ENCODE measurements at regions not wholly inside any gene's neighbourhood (a gene's known extent, or its start where the extent isn't known, plus 50 kb on each side); places are given as distances from the start of the nearest gene placed in this dataset.
"Not testable (repeated sequence)": the region's sequence is repeated elsewhere in the genome, so short reads cannot be mapped to it uniquely, and the experiment has no call there.

DNA sequence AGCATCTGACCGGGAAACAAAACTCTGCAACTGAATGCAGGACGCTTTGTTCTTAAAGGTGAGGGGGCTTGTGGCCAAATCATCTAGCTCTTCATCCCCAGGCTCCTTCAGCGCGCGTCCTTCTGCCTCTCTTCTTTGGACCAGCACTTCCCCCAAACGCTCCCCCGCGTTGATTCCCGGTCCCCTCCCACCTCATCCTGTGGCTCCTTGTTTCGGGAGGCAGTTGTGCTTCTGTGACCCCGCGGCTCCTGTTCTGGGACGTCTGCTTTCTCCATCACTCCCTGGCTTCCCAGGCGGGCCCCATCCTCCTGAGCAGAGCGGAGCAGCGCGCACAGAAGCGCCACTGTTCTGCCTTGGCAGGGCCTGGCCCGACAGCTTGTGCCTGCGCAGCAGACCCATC is 109.7 kb upstream of the ZNG1E start:
- H3K9me2 ChIP-seq (replicated peaks; ENCODE audit: control insufficient read depth, low read length); H3K36me3 ChIP-seq (ENCODE audit: control insufficient read depth, low read length); H3K79me2 ChIP-seq (ENCODE audit: control insufficient read depth, low read length); H3K9me3 ChIP-seq (ENCODE audit: control insufficient read depth, insufficient read depth, low read length); H3K27me3 ChIP-seq (ENCODE audit: control insufficient read depth, low read length); H3K27ac ChIP-seq (ENCODE audit: low read depth, low read length); H3F3A ChIP-seq (ENCODE audit: control insufficient read depth, insufficient read depth); H3K4me2 ChIP-seq (ENCODE audit: low read length); H3K4me1 ChIP-seq (ENCODE audit: control insufficient read depth, low read length); H3K4me3 ChIP-seq (ENCODE audit: low read length); H4K20me1 ChIP-seq (ENCODE audit: control insufficient read depth, insufficient read depth, low read depth, low read length): not testable (repeated sequence)

DNA sequence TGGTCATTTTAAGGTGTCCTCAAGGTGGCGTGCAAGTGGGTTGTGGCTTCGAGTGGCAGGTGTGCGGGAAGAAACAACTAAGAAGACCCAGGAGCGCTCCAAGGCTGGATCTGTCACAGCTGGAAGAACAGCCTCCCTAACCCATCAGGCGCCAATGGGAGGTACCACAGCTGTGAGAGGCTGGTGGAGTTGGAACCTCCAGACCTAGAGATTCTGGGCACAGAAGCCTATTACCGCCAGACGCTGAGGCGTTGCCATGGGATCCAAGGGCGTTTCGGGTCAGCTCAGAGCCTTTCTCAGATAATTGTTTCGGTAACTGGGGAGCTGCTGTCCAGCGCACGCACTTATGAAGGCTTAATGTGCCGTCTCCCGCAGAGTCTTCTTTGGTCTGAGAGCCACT is 156.7 kb upstream of the ZNG1E start:
- not testable (repeated sequence) for H3K4me3 ChIP-seq (ENCODE audit: low read length); H4K20me1 ChIP-seq (ENCODE audit: control insufficient read depth, insufficient read depth, low read depth, low read length); H3K79me2 ChIP-seq (ENCODE audit: control insufficient read depth, low read length); H3K36me3 ChIP-seq (ENCODE audit: control insufficient read depth, low read length); H3K27ac ChIP-seq (ENCODE audit: low read depth, low read length); H3K9me2 ChIP-seq (replicated peaks; ENCODE audit: control insufficient read depth, low read length); H3K4me2 ChIP-seq (ENCODE audit: low read length); H3K27me3 ChIP-seq (ENCODE audit: control insufficient read depth, low read length); H3K9me3 ChIP-seq (ENCODE audit: control insufficient read depth, insufficient read depth, low read length); H3K4me1 ChIP-seq (ENCODE audit: control insufficient read depth, low read length); H3F3A ChIP-seq (ENCODE audit: control insufficient read depth, insufficient read depth)

DNA sequence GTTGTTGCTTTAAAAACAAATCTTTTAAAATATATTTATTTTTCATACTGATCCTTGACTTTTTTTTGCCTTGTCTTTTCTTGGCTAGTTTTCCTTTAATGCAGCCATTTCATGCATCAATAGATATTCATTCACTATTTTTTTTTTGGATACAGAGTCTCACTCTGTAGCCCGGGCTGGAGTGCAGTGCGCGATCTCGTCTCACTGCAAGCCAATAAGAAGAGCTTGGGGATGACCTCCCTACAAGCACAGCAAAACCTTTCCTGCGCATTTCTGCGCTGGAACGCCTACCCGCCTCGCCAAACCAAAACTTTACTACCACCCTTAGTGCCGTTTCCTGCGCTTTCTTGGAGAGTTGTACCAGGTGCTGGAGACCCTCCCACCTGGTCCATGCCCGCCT is 161.3 kb upstream of the ZNG1E start:
- H3K27ac ChIP-seq (ENCODE audit: low read depth, low read length); H4K20me1 ChIP-seq (ENCODE audit: control insufficient read depth, insufficient read depth, low read depth, low read length); H3K36me3 ChIP-seq (ENCODE audit: control insufficient read depth, low read length); H3K27me3 ChIP-seq (ENCODE audit: control insufficient read depth, low read length); H3K9me2 ChIP-seq (replicated peaks; ENCODE audit: control insufficient read depth, low read length); H3F3A ChIP-seq (ENCODE audit: control insufficient read depth, insufficient read depth); H3K9me3 ChIP-seq (ENCODE audit: control insufficient read depth, insufficient read depth, low read length); H3K79me2 ChIP-seq (ENCODE audit: control insufficient read depth, low read length); H3K4me3 ChIP-seq (ENCODE audit: low read length); H3K4me2 ChIP-seq (ENCODE audit: low read length); H3K4me1 ChIP-seq (ENCODE audit: control insufficient read depth, low read length): not testable (repeated sequence)

DNA sequence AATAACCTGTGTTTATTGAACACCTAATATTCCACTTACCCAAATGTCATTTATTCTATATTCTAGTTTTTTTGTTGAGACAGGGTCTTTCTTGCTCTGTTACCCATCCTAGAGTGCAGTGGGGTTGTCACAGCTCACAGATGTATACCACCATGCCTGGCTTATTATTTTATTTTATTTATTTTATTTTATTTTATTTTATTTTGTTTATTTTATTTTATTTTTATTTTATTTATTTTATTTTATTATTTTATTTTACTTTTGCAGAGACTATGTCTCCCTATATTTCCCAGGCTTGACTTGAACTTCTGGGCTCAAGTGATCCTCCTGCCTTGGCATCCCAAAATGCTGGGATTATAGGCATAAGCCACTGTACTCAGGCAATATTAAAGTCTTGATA is 167.8 kb upstream of the ZNG1E start:
- H3K27ac ChIP-seq (ENCODE audit: low read depth, low read length); H3K9me3 ChIP-seq (ENCODE audit: control insufficient read depth, insufficient read depth, low read length); H3F3A ChIP-seq (ENCODE audit: control insufficient read depth, insufficient read depth); H3K4me2 ChIP-seq (ENCODE audit: low read length); H3K9me2 ChIP-seq (replicated peaks; ENCODE audit: control insufficient read depth, low read length); H3K79me2 ChIP-seq (ENCODE audit: control insufficient read depth, low read length); H3K27me3 ChIP-seq (ENCODE audit: control insufficient read depth, low read length); H3K36me3 ChIP-seq (ENCODE audit: control insufficient read depth, low read length); H3K4me1 ChIP-seq (ENCODE audit: control insufficient read depth, low read length); H4K20me1 ChIP-seq (ENCODE audit: control insufficient read depth, insufficient read depth, low read depth, low read length); H3K4me3 ChIP-seq (ENCODE audit: low read length): not testable (repeated sequence)

DNA sequence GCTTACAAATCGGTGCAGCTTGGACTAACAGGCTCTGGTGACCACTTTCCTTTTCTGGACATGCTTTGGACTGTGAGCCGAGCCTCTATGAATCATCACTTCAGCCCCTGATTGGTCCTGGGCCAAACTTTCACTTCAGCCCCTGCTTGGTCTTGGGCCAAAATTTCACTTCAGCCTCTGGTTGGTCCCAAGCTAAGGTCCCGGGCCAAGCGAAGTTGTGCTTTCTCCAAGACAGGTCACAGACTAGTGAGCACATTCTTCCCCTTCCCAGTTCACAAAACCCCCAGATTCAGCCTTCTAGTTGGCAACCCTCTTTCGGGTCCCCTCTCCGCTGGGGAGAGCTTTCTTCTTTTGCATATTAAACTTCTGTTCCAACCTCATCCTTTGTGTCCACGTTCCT is 171.0 kb upstream of the ZNG1E start:
- H3K4me1 ChIP-seq (ENCODE audit: control insufficient read depth, low read length); H3K9me3 ChIP-seq (ENCODE audit: control insufficient read depth, insufficient read depth, low read length): not testable (repeated sequence)

DNA sequence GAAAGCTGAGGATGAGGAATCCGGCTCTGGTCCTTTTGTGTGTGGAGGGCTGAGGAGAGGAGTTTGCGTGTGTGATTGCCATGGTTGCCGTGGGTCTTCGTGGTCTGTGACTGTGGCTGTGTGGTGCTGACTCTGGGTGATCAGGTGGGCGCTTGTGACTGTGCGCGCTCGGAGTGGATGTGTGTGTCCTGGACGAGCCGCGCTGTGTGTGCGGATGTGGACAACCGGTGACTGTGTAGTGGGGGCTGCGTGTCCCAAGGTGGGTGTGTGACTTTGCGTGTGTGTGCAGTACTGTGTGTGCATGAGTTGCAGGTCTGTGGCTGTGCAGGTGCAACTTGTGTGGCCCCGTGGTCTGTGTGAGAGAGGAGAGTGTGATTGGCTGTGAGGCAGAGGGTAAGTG is 172.0 kb upstream of the ZNG1E start:
- not testable (repeated sequence) for H3K4me3 ChIP-seq (ENCODE audit: low read length); H3K4me1 ChIP-seq (ENCODE audit: control insufficient read depth, low read length); H3K27ac ChIP-seq (ENCODE audit: low read depth, low read length); H3F3A ChIP-seq (ENCODE audit: control insufficient read depth, insufficient read depth); H3K36me3 ChIP-seq (ENCODE audit: control insufficient read depth, low read length); H3K27me3 ChIP-seq (ENCODE audit: control insufficient read depth, low read length); H3K9me3 ChIP-seq (ENCODE audit: control insufficient read depth, insufficient read depth, low read length); H3K4me2 ChIP-seq (ENCODE audit: low read length); H3K79me2 ChIP-seq (ENCODE audit: control insufficient read depth, low read length); H3K9me2 ChIP-seq (replicated peaks; ENCODE audit: control insufficient read depth, low read length); H4K20me1 ChIP-seq (ENCODE audit: control insufficient read depth, insufficient read depth, low read depth, low read length)

More for the DNA sequence above, 171.0 kb upstream of the ZNG1E start:
- H3K27ac ChIP-seq (ENCODE audit: low read depth, low read length); H3K36me3 ChIP-seq (ENCODE audit: control insufficient read depth, low read length); H3F3A ChIP-seq (ENCODE audit: control insufficient read depth, insufficient read depth); H3K79me2 ChIP-seq (ENCODE audit: control insufficient read depth, low read length); H3K9me2 ChIP-seq (replicated peaks; ENCODE audit: control insufficient read depth, low read length); H3K27me3 ChIP-seq (ENCODE audit: control insufficient read depth, low read length); H3K4me2 ChIP-seq (ENCODE audit: low read length); H3K4me3 ChIP-seq (ENCODE audit: low read length); H4K20me1 ChIP-seq (ENCODE audit: control insufficient read depth, insufficient read depth, low read depth, low read length): not testable (repeated sequence)

DNA sequence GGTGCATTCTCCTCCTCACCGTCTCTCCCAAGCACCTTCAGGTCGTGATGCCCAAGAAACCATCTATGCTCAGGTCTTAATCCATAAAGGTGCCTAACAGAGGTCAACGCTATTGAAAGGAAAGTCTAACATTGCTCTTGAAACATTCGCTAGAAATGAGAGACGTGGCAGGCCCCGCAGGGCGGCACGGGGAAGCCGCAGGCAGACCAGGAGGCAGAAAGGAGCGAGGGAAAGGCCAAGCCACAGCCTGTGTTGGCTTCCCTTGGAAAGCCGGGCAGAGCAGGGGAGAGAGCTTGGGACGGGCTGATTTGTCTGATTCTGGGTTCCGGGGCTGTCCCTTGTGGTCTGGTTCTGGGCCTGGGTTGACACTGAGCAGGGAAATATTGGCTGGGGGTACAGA is 192.8 kb upstream of the ZNG1E start:
- H3K9me3 ChIP-seq (ENCODE audit: control insufficient read depth, insufficient read depth, low read length); H3K79me2 ChIP-seq (ENCODE audit: control insufficient read depth, low read length); H3K36me3 ChIP-seq (ENCODE audit: control insufficient read depth, low read length); H3K4me1 ChIP-seq (ENCODE audit: control insufficient read depth, low read length); H3K27me3 ChIP-seq (ENCODE audit: control insufficient read depth, low read length); H3K9me2 ChIP-seq (replicated peaks; ENCODE audit: control insufficient read depth, low read length); H4K20me1 ChIP-seq (ENCODE audit: control insufficient read depth, insufficient read depth, low read depth, low read length); H3K4me2 ChIP-seq (ENCODE audit: low read length); H3F3A ChIP-seq (ENCODE audit: control insufficient read depth, insufficient read depth); H3K27ac ChIP-seq (ENCODE audit: low read depth, low read length); H3K4me3 ChIP-seq (ENCODE audit: low read length): not testable (repeated sequence)

DNA sequence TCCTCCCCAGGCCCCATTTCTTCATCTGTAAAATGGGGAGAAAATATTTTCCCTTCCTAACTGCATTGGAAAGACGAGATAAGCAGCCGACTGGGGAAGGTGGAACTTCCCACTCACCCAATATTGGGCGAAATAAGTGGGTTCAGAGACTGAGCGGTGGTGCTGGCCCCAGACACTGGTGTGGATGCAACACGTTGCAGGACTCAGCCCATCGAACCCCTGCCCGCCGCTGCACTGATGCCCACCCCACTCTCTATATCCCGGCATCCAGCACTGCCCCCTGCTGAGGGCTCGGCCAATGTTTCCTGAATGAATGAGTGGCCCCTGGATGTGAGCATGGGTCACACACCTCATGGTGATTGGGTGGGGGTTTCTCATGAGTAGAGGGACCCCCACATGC is 194.4 kb upstream of the ZNG1E start:
- H3K4me2 ChIP-seq (ENCODE audit: low read length); H3K9me3 ChIP-seq (ENCODE audit: control insufficient read depth, insufficient read depth, low read length); H3K27me3 ChIP-seq (ENCODE audit: control insufficient read depth, low read length); H3K4me1 ChIP-seq (ENCODE audit: control insufficient read depth, low read length); H3F3A ChIP-seq (ENCODE audit: control insufficient read depth, insufficient read depth); H3K36me3 ChIP-seq (ENCODE audit: control insufficient read depth, low read length); H4K20me1 ChIP-seq (ENCODE audit: control insufficient read depth, insufficient read depth, low read depth, low read length); H3K27ac ChIP-seq (ENCODE audit: low read depth, low read length); H3K9me2 ChIP-seq (replicated peaks; ENCODE audit: control insufficient read depth, low read length); H3K79me2 ChIP-seq (ENCODE audit: control insufficient read depth, low read length); H3K4me3 ChIP-seq (ENCODE audit: low read length): not testable (repeated sequence)

DNA sequence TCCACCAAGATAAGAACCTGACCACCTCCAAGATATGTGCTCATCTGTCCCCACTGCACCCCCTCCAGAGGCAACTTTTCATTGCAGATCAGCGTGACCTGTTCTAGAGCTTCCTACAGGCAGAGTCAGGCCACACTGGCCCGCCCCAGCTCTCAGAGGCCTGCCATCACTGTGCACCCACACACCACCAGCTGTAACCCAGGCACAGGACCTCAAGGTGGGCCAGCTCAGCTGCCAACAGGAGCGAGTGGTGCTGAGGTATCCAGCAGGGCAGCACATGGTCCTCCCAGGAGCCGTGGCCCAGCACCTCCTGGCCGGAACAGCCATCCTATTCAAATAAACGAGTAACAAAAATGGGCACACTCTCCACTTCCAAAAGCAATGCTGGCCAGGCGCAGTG is 189.9 kb upstream of the FOXD4L5 start:
- H3F3A ChIP-seq (ENCODE audit: control insufficient read depth, insufficient read depth); H3K79me2 ChIP-seq (ENCODE audit: control insufficient read depth, low read length); H3K9me3 ChIP-seq (ENCODE audit: control insufficient read depth, insufficient read depth, low read length); H3K36me3 ChIP-seq (ENCODE audit: control insufficient read depth, low read length); H3K27ac ChIP-seq (ENCODE audit: low read depth, low read length); H3K27me3 ChIP-seq (ENCODE audit: control insufficient read depth, low read length); H3K4me3 ChIP-seq (ENCODE audit: low read length); H3K9me2 ChIP-seq (replicated peaks; ENCODE audit: control insufficient read depth, low read length); H3K4me1 ChIP-seq (ENCODE audit: control insufficient read depth, low read length); H3K4me2 ChIP-seq (ENCODE audit: low read length); H4K20me1 ChIP-seq (ENCODE audit: control insufficient read depth, insufficient read depth, low read depth, low read length): not testable (repeated sequence)
